NCI-H2029 (cell line): ENCODE measurements at regions not wholly inside any gene's neighbourhood (a gene's known extent, or its start where the extent isn't known, plus 50 kb on each side); places are given as distances from the start of the nearest gene placed in this dataset.

Source experiments
- DNase-seq: peaks from one replicate; lab custom pipeline; 2025; lab: John Stamatoyannopoulos, UW

GRCh38 chr11:131121426-131122333 lies 205.4 kb upstream of the SNX19 start:
- no peak for DNase-seq

GRCh38 chr11:131122448-131122847 lies 206.2 kb upstream of the SNX19 start:
- DNase-seq, result no peak

- DNase-seq, result no peak
Measured at GRCh38 chr11:131129474-131129873, 213.2 kb upstream of the SNX19 start.

GRCh38 chr11:131135611-131136010 lies 219.3 kb upstream of the SNX19 start:
- DNase-seq, result no peak

DNA sequence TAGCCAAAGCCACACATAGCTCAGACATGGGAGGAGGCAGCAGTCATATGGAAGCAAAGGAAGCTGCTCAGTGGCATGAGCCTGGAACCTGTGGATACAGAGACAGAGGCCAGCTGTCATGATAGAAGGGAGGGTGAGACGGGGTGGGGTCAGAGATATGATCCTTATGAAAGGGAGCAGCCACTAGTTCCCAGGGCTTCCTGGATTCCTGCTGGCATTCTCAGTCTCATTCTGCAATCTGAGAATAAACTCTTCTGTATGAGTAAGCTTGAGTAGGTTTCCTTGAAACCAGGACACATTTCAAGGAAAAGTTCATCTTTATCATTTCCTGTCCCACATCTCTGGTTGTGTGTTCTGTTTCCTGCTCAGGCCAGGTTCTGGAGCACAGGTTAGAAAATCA lies 220.2 kb upstream of the SNX19 start:
- DNase-seq, result no peak

DNA sequence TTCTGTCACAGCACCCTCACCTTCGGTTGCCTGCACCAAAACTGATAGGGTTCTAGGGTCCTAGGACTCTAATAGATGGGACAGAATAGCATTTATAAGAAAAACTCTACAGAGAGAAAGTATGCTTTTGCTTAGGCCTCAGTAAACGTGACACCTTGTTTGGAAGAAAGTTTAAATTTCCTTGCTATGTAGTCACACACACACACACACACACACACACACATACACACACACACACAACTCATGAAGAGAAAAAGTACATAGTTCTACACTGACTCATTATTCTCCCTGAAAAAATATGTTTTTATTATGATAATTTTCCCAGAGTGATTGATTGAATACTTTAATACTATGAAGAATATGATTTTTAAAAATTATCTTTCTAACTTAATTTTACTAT lies 220.8 kb upstream of the SNX19 start:
- DNase-seq, result no peak

DNA sequence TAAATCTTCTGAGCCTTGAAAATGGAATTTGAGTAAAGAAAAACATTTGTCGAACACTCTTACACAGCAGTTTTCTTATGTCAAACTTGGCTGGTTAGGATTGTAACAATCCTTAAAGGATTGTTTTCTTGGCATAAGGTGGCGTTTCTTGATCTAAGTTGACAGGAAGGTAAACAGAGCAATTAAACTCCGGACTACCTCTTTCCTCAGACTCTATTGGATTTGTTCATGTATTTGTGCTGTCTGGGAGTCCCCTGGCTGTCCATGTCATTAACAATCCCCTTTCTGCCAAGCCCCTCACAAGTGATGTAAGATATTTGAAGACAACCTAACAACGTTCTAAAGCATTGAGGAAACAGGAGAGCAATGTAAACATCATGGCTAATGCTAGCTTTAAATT lies 222.5 kb upstream of the SNX19 start:
- no peak for DNase-seq

DNA sequence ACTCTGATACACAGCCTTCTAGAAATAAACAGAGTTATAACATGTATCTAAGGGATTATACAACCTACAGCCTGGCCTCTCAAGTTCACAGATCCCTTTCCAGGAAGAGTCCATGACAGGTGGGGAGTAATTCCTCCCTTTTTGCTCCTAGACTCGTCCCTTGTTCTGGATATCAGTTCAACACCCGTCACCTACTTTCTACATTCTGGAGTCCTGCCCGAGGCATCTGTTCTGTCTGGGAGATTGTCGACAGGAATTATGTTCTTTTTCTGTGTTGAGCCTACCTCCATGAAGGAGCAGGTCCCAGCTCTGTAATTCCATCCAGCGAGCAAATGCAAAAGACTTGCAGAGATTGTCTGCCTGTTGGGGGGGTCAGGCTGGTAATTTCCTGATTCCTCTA lies 224.6 kb upstream of the NTM start:
- no peak for DNase-seq

- DNase-seq, result no peak
Measured at GRCh38 chr11:131146827-131147490, 223.5 kb upstream of the NTM start.

GRCh38 chr11:131154351-131154750 lies 216.1 kb upstream of the NTM start:
- no peak for DNase-seq

DNA sequence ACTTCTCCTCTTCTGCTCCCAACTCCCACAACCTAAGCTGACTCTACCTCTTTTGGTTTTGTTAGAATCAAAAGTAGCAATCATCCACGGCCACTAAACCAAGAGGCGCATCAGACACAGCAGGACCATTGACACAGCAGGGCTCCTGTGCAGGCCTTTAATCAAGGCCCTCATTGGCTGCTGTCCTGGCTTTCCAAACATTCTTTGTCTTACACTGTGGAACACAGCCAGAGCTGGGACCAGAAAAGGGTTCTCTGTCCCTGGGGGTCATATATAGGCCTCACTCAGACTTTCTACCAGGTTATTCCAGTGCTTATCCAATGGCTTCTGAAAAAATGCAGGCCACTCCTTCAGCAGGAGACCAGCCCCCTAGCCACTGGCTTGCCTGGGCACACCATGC lies 212.7 kb upstream of the NTM start:
- DNase-seq, result no peak

DNA sequence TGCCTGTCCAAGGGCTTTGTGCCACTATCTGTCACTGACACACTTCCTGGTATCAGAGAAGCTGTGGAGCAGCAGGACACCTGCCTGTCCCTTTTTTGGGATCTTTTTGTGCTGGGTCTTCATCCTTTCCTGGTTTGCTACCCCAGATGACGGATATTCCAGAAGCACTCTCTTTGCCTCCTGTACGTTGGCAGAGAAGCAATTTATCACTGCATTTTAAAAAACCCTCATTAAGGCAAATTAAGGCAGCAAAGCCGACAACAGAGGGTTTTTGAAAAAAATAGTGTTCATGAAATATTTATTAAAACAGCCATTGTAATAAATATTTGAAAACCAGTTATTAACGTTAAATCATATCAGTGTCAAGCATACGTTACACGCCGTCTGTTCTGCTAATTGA lies 209.6 kb upstream of the NTM start:
- DNase-seq, result no peak

DNA sequence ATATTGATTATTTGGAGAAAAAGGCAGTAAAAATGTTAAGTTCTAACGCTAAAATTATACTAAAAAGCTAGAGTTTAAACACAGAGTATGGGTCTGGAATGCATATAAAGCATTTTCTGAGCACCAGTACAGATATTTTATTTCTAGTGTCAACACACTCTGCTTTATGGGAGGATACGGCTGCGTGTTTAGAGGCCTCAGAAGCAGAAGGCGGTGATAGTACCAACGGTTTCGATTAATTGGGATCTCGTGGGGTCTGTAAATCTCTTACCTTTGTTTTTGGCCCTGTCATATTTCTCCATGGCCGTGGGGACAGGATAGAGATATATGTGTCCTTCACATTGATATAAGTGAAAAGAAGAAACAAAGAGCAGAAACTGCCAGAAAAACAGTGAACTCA lies 206.8 kb upstream of the NTM start:
- no peak for DNase-seq

- no peak for DNase-seq
Measured at GRCh38 chr11:131165036-131165435, 205.4 kb upstream of the NTM start.

- DNase-seq, result no peak
Measured at GRCh38 chr11:131168839-131169713, 201.3 kb upstream of the NTM start.

DNA sequence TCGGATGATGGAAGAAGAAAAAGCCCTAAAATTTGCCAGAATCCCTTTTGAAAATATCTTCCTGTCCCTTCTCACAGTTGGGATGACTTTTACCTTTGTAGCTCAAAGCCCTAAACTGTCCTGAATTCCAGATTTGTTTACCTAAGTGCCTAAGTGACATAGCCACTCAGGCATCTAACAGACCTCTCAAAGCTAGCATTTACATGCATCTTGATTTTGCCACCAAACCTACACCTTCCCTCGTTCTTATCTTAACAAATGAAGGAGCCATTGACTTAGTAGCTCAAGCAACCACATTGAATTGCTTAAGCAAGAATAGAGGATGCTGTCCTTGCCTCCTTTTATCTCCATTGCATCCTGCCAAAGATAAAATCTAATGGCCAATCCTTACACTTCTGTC lies 198.4 kb upstream of the NTM start:
- no peak for DNase-seq

DNA sequence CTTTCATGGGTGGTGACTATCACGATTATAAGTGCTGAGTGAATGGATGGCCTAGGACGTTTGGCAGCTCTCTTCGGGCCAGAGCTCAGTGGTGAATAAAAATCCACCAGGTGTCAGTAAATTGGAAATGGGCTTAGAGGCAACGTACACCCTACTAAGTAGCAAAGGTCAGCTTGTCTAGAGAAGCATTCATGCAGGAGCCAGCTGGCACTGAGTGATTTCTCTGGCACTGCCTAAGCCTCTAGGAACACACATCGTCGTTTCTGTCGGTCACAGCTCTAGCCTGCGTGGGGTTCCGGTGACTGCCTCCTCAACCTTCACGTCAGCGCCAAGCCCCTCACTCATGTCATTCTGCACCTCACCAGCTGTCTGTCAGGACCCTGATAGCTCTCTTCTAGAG lies 192.4 kb upstream of the NTM start:
- no peak for DNase-seq

DNA sequence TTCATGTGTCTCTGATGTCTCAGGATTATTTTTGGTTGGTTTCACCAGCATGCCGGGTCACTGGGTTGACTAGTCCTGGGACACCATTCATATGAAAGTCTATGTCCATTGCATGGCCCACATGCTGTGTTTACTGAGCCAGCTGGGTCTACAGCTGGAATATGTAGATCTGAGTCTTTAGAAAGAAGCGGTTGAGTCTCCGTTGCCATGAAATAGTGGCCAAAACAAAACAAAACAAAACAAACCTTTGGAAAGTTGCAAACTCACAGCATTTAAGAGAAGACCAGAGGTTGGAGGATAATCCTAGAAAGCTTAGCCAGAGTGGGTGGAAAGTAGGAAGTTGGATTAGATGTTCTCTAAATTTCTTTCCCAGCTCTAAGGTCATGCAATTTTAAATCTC lies 191.8 kb upstream of the NTM start:
- DNase-seq, result no peak

- no peak for DNase-seq
Measured at GRCh38 chr11:131179836-131180235, 190.6 kb upstream of the NTM start.

GRCh38 chr11:131185915-131186314 lies 184.5 kb upstream of the NTM start:
- no peak for DNase-seq

- DNase-seq, result no peak
Measured at GRCh38 chr11:131186629-131187101, 183.8 kb upstream of the NTM start.

- DNase-seq, result no peak
Measured at GRCh38 chr11:131190446-131190845, 180.0 kb upstream of the NTM start.
